Activated CD8-positive, alpha-beta T cell treated with anti-CD3 and anti-CD28 coated beads for 36 hours (primary cell): ENCODE measurements at regions not wholly inside any gene's neighbourhood (a gene's known extent, or its start where the extent isn't known, plus 50 kb on each side); places are given as distances from the start of the nearest gene placed in this dataset.
A peak's percentile ranks its signal among the peaks of the same experiment; 100 is the strongest.
"Not testable (repeated sequence)": the region's sequence is repeated elsewhere in the genome, so short reads cannot be mapped to it uniquely, and the experiment has no call there.

Source experiments
- ATAC-seq: fragments of 200-7000 bp; cut with Tn5 transposase; one replicate; pipeline ENCODE4 v1.10.0; 2021; ENCODE audit warnings: mild to moderate bottlenecking, moderate library complexity
- CTCF ChIA-PET: fragments of 350-600 bp; sonication (Branson Sonifier 250); formaldehyde crosslinking; loops from one replicate; lab custom pipeline; 2021; ENCODE audit warnings: antibody characterized with exemption; lab: Charles Lee
- POLR2A ChIA-PET: fragments of 350-600 bp; sonication (Branson Sonifier 250); formaldehyde crosslinking; loops from one replicate; lab custom pipeline; 2021; ENCODE audit warnings: antibody characterized with exemption; lab: Charles Lee
- DNase-seq: peaks from one replicate; pipeline ENCODE4 v3.0.0-alpha.2; 2020
- H3K27ac Mint-ChIP-seq: one replicate; pipeline ENCODE4 v1.8.0; 2021; ENCODE audit warnings: mild to moderate bottlenecking, mixed read lengths
- H3K27me3 Mint-ChIP-seq: one replicate; pipeline ENCODE4 v1.8.0; 2021; ENCODE audit warnings: mixed read lengths
- H3K36me3 Mint-ChIP-seq: one replicate; pipeline ENCODE4 v1.8.0; 2021; ENCODE audit warnings: low read depth, mixed read lengths
- H3K4me1 Mint-ChIP-seq: one replicate; pipeline ENCODE4 v1.8.0; 2021; ENCODE audit warnings: low read depth, mixed read lengths
- H3K4me3 Mint-ChIP-seq: one replicate; pipeline ENCODE4 v1.8.0; 2021; ENCODE audit warnings: mild to moderate bottlenecking, moderate library complexity, mixed read lengths
- H3K9me3 Mint-ChIP-seq: one replicate; pipeline ENCODE4 v1.8.0; 2021; ENCODE audit warnings: mixed read lengths
- CTCF ChIP-seq: fragments of 200-600 bp; IDR thresholded peaks from one replicate; pipeline ENCODE4 v1.8.0; 2022; ENCODE audit warnings: antibody characterized with exemption, mild to moderate bottlenecking
- intact Hi-C: fragments of 100-400 bp; cut with micrococcal nuclease; formaldehyde crosslinking; loops from one replicate; pipeline ENCODE4 v1.10.0; 2022

GRCh38 chr2:742221-742620, 65.0 kb upstream of the TMEM18 start:
- H3K36me3 Mint-ChIP-seq = no peaks in the 10 kb centered on the region
- DNase-seq (no peak), ATAC-seq (no peak)
- H3K27ac Mint-ChIP-seq = no peak overlapping the region
- H3K27me3 Mint-ChIP-seq = peaks cover 47% of the 10 kb centered on the region
- no peak for TF ChIP-seq CTCF
- ChIA-PET CTCF (no interaction called here), POLR2A (no interaction called here)
- H3K4me1 Mint-ChIP-seq = peaks cover 2% of the 10 kb centered on the region
- intact Hi-C loops = no loop called here
- no peaks in the 10 kb centered on the region for H3K9me3 Mint-ChIP-seq
- H3K4me3 Mint-ChIP-seq = no peak overlapping the region

GRCh38 chr2:741195-741496, 63.9 kb upstream of the TMEM18 start:
- Mint-ChIP-seq H3K9me3 (no peaks in the 10 kb centered on the region), H3K4me1 (peaks cover 2% of the 10 kb centered on the region), H3K4me3 (no peak overlapping the region), H3K27me3 (peaks cover 42% of the 10 kb centered on the region), H3K36me3 (no peaks in the 10 kb centered on the region), H3K27ac (no peak overlapping the region)
- DNase-seq (no peak), ATAC-seq (no peak)
- ChIA-PET CTCF (no interaction called here), POLR2A (no interaction called here)
- TF ChIP-seq CTCF = no peak
- intact Hi-C loops = no loop called here

GRCh38 chr2:740322-741194, 63.4 kb upstream of the TMEM18 start:
- POLR2A ChIA-PET = interaction anchor here (0.7 kb wide), 1 partner anchor 15 kb away, joined by 3 read pairs; no protein-coding TSS in a partner anchor
- H3K4me3 Mint-ChIP-seq = peak overlapping the region; percentile 53
- CTCF ChIA-PET = interaction anchor here (0.9 kb wide), 1 partner anchor 810 kb away, joined by 4 read pairs; no protein-coding TSS in a partner anchor
- peaks cover 40% of the 10 kb centered on the region for H3K27me3 Mint-ChIP-seq
- intact Hi-C loops, H3K4me1 Mint-ChIP-seq, ATAC-seq, H3K9me3 Mint-ChIP-seq, H3K27ac Mint-ChIP-seq, H3K36me3 Mint-ChIP-seq: not testable (repeated sequence)
- peak; percentile 6 for DNase-seq

- H3K36me3 Mint-ChIP-seq, intact Hi-C loops, H3K27ac Mint-ChIP-seq, ATAC-seq, POLR2A ChIA-PET, H3K9me3 Mint-ChIP-seq, DNase-seq, H3K4me1 Mint-ChIP-seq: not testable (repeated sequence)
- Mint-ChIP-seq H3K27me3 (peaks cover 37% of the 10 kb centered on the region), H3K4me3 (peak overlapping the region; percentile 53)
- CTCF ChIA-PET = interaction anchor here (0.9 kb wide), 1 partner anchor 811 kb away, joined by 4 read pairs; no protein-coding TSS in a partner anchor
Observed at GRCh38 chr2:739864-740321, 62.7 kb upstream of the TMEM18 start.

- POLR2A ChIA-PET = no interaction called here
- CTCF ChIA-PET = no interaction called here
- no peak for ATAC-seq
- H3K27me3 Mint-ChIP-seq = peaks cover 21% of the 10 kb centered on the region
- no peak overlapping the region for H3K27ac Mint-ChIP-seq
- no peaks in the 10 kb centered on the region for H3K9me3 Mint-ChIP-seq
- H3K4me3 Mint-ChIP-seq = no peak overlapping the region
- no peaks in the 10 kb centered on the region for H3K36me3 Mint-ChIP-seq
- intact Hi-C loops = no loop called here
- TF ChIP-seq CTCF = no peak
- H3K4me1 Mint-ChIP-seq = peaks cover 5% of the 10 kb centered on the region
- DNase-seq = no peak
Observed at GRCh38 chr2:736939-737338, 59.7 kb upstream of the TMEM18 start.

GRCh38 chr2:735670-736218, 58.5 kb upstream of the TMEM18 start:
- Mint-ChIP-seq H3K4me3 (no peak overlapping the region), H3K27me3 (peaks cover 13% of the 10 kb centered on the region), H3K9me3 (no peaks in the 10 kb centered on the region), H3K27ac (no peak overlapping the region), H3K36me3 (no peaks in the 10 kb centered on the region), H3K4me1 (peaks cover 5% of the 10 kb centered on the region)
- TF ChIP-seq CTCF = no peak
- POLR2A ChIA-PET = no interaction called here
- peak; percentile 13 for DNase-seq
- ATAC-seq = no peak
- CTCF ChIA-PET = no interaction called here
- intact Hi-C loops = no loop called here
